ENCODE measurements at regions not wholly inside any gene's neighbourhood (a gene's known extent, or its start where the extent isn't known, plus 50 kb on each side); places are given as distances from the start of the nearest gene placed in this dataset.

- Histone ChIP-seq H3K23me2 (ENCODE audit: insufficient read length, low read depth, low read length, poor library complexity, severe bottlenecking) (no peaks in the 10 kb centered on the region), H3K4me2 (ENCODE audit: insufficient read depth, insufficient read length, low read length) (no peak overlapping the region), H3T11ph (ENCODE audit: low read length) (no peak overlapping the region), H2BK12ac (ENCODE audit: insufficient read length, low read depth, low read length) (no peak overlapping the region), H3K23ac (ENCODE audit: insufficient read length, low read depth, low read length) (no peak overlapping the region), H2BK5ac (ENCODE audit: insufficient read length, low read length) (no peak overlapping the region), H3K9ac (ENCODE audit: extremely low read depth, insufficient read length, low read length) (no peak overlapping the region), H2BK20ac (ENCODE audit: low read depth, low read length, poor library complexity, severe bottlenecking) (no peak overlapping the region), H3K27ac (ENCODE audit: insufficient read length, low read depth, low read length) (no peak overlapping the region), H4K20me1 (ENCODE audit: control insufficient read depth, insufficient read depth, insufficient read length) (no peaks in the 10 kb centered on the region), H3K18ac (ENCODE audit: insufficient read length, low read depth, low read length) (no peak overlapping the region), H3K14ac (ENCODE audit: insufficient read depth, low read length) (no peak overlapping the region), H3K9me3 (ENCODE audit: control insufficient read depth, low read depth, low read length) (no peaks in the 10 kb centered on the region), H4K5ac (ENCODE audit: insufficient read length, low read depth, low read length) (no peak overlapping the region), H2BK120ac (ENCODE audit: low read depth, low read length, poor library complexity, severe bottlenecking) (no peak overlapping the region), H3K4ac (ENCODE audit: low read depth, low read length) (no peak overlapping the region), H3K56ac (ENCODE audit: insufficient read length, low read depth, low read length) (no peak overlapping the region), H2AK5ac (ENCODE audit: insufficient read length, low read length) (no peak overlapping the region), H3K79me1 (ENCODE audit: insufficient read depth, low read depth, low read length, poor library complexity, severe bottlenecking) (no peaks in the 10 kb centered on the region), H2AFZ (ENCODE audit: low read length) (no peak overlapping the region), H4K91ac (ENCODE audit: insufficient read length, low read depth, low read length) (no peak overlapping the region), H3K27me3 (ENCODE audit: insufficient read depth, low read length) (no peaks in the 10 kb centered on the region), H3K4me1 (ENCODE audit: insufficient read depth, low read length) (no peaks in the 10 kb centered on the region), H4K8ac (replicated peaks; ENCODE audit: insufficient read length, low read depth, low read length) (no peak overlapping the region), H2BK15ac (ENCODE audit: low read depth, low read length) (no peak overlapping the region), H3K79me2 (ENCODE audit: insufficient read depth, low read length) (no peaks in the 10 kb centered on the region)
- no peaks in the 10 kb centered on the region for H3K27me3 Mint-ChIP-seq (ENCODE audit: low read depth)
- H3K9me3 Mint-ChIP-seq, result no peaks in the 10 kb centered on the region
- H3K27ac Mint-ChIP-seq, result no peak overlapping the region
- no peak for TF ChIP-seq CTCF (conservative IDR thresholded peaks at IDR 0.05)
- H3K4me1 Mint-ChIP-seq, result no peaks in the 10 kb centered on the region
- no peak for DNase-seq
- H3K4me3 Mint-ChIP-seq, result no peak overlapping the region
- no peaks in the 10 kb centered on the region for H3K36me3 Mint-ChIP-seq (ENCODE audit: insufficient read depth in 1 of 3, low read depth in 3 of 3)
These were observed 440.8 kb upstream of the CDH20 start for GRCh38 chr18:60892441-60892840.
